ENCODE measurements at regions not wholly inside any gene's neighbourhood (a gene's known extent, or its start where the extent isn't known, plus 50 kb on each side); places are given as distances from the start of the nearest gene placed in this dataset.
A peak's percentile ranks its signal among the peaks of the same experiment; 100 is the strongest.

DNA sequence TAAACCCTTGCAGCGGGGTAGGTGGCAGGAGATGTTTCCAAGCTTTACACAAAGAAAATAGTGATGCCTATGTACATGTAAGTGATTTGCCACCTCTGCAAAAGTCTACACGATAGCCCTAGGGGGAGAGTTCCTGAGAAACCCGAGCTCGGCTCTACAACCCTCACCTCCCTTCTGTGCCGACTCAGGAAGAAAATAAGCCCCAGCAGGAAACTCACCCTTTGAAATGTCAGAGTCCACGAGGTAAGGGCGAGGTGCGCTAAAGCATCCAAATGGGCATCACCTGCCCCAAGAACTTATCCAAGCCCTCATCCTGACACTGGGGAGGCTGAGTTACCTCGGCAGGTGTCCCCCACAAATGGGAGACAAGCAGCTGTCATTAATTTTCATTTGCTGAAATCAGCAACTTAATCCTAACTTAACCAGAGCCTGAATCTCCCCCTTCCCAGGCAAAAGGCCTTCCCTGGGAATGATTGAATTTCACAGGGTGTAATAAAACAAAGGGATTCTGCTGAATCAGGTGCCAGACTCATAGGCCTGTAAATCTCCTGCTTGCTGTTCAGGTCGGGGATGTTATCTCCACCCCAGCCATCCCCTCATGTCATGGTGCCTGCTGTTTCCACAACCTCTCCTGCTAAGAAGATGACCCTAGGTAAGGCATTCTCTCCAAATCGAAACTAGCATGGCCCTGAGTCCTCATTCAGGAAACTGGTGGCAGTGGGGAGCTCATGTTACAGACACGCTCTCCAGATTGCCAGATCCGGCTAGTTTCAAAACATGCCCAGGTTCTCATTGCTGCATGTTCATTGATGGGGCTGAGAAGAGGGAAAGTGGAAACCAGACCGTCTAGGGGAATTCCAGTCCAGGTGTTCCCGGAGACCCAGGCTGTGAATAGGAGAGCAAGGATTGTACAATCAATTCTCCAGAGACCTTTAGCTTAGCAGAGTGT lies 105.3 kb upstream of the KIRREL3 start:
- TF ChIP-seq, protein P1, sequence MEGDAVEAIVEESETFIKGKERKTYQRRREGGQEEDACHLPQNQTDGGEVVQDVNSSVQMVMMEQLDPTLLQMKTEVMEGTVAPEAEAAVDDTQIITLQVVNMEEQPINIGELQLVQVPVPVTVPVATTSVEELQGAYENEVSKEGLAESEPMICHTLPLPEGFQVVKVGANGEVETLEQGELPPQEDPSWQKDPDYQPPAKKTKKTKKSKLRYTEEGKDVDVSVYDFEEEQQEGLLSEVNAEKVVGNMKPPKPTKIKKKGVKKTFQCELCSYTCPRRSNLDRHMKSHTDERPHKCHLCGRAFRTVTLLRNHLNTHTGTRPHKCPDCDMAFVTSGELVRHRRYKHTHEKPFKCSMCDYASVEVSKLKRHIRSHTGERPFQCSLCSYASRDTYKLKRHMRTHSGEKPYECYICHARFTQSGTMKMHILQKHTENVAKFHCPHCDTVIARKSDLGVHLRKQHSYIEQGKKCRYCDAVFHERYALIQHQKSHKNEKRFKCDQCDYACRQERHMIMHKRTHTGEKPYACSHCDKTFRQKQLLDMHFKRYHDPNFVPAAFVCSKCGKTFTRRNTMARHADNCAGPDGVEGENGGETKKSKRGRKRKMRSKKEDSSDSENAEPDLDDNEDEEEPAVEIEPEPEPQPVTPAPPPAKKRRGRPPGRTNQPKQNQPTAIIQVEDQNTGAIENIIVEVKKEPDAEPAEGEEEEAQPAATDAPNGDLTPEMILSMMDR (IDR thresholded peaks at IDR 0.05; ENCODE audit: insufficient read depth, low read length) = no peak
- peak; percentile 2 for DNase-seq (ENCODE audit: low read depth)
- no peak overlapping the region for H3K4me3 ChIP-seq (ENCODE audit: low read depth, low read length)

DNA sequence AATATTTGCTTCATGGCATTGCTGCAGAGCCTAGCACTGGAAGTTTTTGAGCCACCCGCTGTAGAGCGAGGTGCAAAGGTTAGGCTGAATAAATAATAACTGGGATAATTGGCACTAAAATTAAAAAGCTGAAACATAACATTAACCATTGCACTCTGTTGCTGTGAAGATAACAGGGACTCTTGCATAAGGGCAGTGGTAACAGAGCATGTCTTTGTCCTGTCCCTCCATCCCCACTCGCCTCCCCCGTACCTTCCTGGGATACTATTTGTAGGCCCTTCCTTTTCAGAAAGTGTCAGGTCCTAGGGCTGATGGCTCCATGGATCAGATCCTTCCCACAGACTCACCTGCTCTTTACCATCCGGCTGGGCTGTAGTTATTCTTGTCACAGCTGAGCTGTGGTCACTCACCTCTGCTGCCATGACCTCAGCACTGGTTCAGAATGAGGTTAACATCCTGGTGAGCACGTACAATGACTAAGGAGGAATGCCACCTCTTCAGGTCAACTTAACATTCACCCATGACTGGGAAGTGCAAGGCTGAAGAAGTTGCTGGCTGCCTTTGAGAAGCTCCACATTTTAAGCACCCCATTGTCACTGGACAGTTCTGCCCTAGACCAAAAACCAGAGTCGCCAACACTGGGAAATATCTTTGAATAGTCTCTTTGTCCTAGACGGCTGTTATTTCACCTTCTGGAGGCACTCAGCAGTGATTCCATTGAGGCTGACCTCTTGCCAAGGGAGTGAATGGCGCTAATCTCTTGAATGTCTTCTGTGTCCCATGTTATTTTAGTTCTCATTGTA lies 103.2 kb upstream of the KIRREL3 start:
- TF ChIP-seq, protein P1 (IDR thresholded peaks at IDR 0.05; ENCODE audit: insufficient read depth, low read length) = no peak

DNA sequence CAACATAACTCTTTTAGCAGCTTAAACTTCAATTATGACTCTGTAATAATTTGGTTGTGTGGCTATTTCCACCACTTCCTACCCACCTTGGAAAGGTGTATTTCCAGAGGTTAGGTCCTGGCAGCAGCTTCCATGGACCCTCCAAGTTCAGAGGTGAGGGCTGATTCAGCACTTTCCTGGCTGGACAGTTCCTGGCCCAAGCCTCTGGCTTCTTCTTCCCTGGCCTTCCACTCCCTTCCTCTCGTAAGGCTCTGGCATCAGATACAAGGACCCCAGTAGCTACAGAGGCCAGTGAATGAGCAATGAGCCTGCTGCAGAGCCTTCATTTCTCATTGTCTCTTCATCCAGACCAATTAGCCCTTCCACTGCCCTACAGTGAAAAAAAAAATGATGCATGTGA lies 98.1 kb upstream of the KIRREL3 start:
- DNase-seq (ENCODE audit: low read depth) = no peak
- TF ChIP-seq, protein P1 (IDR thresholded peaks at IDR 0.05; ENCODE audit: insufficient read depth, low read length) = no peak
- no peak overlapping the region for H3K4me3 ChIP-seq (ENCODE audit: low read depth, low read length)

More for the DNA sequence above, 103.2 kb upstream of the KIRREL3 start:
- H3K4me3 ChIP-seq (ENCODE audit: low read depth, low read length) = no peak overlapping the region
- no peak for DNase-seq (ENCODE audit: low read depth)

DNA sequence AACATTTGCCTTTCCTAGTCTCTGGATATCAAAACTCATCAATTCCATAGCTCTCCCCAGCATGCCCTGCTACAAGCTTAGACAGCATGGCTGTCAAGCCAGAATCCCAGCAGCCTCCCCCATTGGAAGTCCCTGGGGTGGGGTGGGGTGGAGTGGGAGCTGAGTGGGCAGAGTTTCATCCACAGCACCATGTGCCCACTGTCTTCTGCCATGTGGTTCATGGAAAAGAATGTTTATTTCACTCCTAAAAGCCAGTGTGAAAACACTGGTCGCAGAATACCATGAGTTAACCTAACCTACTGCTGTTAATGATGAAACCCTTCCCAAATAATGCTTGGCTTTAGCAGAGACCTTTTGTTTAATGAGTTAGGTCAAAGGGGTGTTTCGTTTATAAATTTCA lies 80.2 kb upstream of the KIRREL3 start:
- TF ChIP-seq, protein P1 (IDR thresholded peaks at IDR 0.05; ENCODE audit: insufficient read depth, low read length) = no peak
- H3K4me3 ChIP-seq (ENCODE audit: low read depth, low read length) = no peak overlapping the region
- DNase-seq (ENCODE audit: low read depth) = no peak

DNA sequence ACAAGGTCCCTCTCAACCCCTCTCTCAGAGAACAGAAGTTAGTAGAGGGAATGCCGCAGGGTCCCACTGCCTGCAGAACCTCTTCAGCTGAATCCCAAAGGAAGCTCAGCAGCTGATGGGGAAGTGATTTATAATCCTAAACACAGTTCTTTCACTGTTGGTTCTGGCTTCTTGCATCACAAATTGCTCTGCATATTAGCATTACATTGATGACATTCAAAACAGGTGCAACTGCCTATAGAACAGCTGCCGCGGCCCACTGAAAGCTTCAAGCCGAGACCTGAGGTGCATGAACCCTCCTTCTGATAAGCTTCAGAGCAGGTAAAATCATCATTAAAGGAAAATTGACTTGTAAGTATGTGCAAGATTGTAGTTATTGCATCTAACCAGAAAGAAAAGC lies 75.2 kb upstream of the KIRREL3 start:
- no peak for DNase-seq (ENCODE audit: low read depth)
- TF ChIP-seq, protein P1 (IDR thresholded peaks at IDR 0.05; ENCODE audit: insufficient read depth, low read length) = no peak
- no peak overlapping the region for H3K4me3 ChIP-seq (ENCODE audit: low read depth, low read length)

DNA sequence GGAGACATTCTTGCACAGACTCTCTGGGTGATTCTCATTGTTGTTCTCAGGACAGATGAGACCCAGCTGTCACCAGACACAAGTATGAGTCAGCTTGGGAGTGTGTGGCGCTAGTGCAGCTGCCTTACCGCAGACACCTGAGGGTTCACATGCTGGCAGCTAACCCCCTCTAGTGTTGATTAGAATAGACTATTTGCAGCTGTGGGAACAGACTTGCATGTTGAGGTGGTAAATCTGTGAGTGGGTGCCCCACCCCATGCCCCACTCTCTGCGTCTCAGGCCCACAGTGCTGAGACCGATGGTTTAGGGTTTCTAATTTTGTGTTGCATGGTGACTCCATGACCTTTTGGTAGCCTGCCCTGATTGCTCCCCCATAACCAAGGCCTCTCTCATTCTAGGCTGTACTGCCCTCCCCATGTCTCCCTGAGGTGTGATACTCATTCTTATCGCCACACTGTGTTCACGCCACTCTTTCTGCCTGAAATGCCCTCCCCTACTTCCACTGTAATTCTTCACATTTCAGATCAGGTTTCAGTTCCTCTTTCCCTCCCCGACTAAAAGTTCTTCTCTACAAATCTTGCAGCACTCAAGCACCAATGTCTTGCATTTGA lies 73.7 kb upstream of the KIRREL3 start:
- peak; percentile 19 for DNase-seq (ENCODE audit: low read depth)
- no peak overlapping the region for H3K4me3 ChIP-seq (ENCODE audit: low read depth, low read length)
- TF ChIP-seq, protein P1 (IDR thresholded peaks at IDR 0.05; ENCODE audit: insufficient read depth, low read length) = no peak

Data from fibroblast of the aortic adventitia (primary cell).